Stimulated activated CD4-positive, alpha-beta T cell treated with anti-CD3 and anti-CD28 coated beads, Interleukin-15, amount 100 ng/mL, for 48 hours (primary cell): ENCODE measurements at regions not wholly inside any gene's neighbourhood (a gene's known extent, or its start where the extent isn't known, plus 50 kb on each side); places are given as distances from the start of the nearest gene placed in this dataset.

ENCODE experiments used
- DNase-seq, 2 donors: peaks; one replicate each; pipeline ENCODE4 v3.0.0-alpha.2; 2020; ENCODE audit warnings: low read depth in 2 of 2

DNA sequence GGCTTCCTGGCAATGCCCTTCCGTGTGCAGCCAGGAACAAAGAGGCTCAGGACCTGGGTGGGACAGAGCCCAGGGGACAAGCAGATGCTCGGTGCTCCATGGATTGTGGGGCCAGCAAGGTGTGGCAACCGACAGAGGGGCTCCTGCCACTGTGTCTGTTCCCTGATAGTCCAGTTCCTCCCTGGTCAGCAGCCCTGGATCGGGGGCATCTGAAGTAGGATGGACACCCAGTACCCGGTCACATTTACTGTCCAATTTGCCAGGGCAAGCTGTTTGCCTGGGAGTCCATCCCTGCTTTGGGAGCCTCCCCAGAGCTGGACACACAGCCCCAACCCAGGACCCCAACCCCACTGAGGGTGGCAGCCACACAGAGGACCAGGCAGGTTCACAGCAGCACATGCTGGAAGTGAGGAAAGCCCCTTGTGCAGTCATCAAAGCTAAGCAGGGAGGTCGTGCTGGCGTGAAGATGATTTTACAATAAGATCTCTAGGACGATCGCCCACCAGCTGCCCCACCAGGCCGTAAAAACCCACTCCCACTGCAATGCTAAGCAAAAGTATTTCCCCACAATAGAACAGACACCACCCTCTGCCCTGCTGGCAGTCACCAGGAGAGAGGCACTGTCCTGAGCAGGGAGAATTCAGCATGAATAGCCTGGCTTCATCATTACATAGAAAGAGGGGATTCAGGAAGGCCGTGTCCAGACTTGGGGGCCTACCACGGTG lies 141.7 kb downstream of the NDUFA10 start:
- DNase-seq: no peak

DNA sequence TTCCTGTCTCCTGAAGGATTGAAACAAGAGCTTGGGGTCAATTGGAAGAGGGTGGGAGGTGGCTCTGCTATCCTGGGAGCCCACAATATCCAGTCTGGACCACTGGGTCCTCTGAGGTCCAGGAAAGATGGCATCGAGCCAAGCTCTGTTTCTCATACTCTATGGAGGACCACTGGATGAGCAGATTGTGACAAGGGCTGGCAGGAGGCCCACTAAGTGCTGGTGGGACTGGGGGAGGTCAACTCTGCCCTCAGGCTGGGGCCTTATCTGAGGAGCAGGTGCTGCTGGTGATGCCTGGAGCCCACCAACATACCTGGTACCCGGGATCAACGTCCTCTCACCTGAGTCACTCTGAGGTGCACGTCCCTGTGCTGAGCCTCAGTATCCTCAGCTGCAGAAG lies 142.4 kb downstream of the NDUFA10 start:
- no peak for DNase-seq

DNA sequence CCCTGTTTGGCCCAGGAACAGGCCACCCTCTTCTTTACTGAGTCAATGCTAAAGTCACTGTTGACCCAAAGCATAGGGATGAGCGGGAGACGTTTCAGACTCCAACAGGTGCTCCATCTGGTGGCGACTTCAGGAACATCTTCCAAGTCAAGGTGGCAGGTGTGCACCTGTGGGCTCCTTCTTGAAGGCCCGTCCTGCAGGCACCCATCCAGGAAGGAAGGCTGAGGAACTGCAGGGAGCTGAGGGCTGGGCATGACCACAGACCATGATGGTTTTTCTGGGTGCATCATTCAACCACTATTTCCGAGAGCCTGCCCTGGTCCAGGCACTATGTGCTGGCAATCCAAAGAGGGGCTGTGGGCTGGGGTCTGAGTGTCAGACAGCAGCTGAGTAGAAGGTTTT lies 142.8 kb downstream of the NDUFA10 start:
- peak in 1 of 2 donors; percentile 38 for DNase-seq

DNA sequence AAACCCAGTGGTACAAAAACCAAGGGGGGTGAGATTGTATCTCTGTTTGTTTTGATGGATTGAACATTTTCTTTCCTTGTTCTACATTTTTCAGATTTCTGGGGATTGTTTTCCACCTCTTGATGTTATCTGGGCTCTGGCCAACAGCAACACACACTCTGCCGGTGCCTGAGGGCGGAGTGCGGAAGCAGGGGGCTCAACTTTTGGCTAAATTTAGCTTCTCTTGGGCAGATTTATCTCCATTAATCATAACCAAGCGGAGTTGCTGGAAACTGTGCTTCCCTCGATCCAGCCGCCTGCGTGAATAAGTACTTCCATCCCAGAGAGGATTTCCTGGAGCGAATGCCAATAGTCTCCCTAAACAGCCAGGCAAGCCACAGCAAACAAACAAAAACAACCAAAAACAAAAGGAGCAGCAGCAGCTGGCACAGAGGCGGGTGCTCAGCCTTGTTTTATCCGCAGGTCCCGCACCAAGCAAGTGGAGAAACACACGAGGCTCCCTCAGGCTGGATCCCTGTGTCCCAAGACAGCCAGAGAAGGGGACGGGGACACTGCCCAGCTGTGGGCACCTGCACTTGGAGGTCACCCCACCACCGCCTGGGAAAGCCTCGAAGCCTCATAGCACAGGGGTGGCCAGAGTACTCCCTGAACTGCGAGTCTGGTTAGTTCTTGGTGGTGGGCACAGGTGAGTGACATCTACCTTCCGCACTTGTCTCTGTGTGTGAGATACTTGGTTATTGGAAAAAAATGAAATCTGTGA lies 143.4 kb downstream of the NDUFA10 start:
- no peak for DNase-seq

DNA sequence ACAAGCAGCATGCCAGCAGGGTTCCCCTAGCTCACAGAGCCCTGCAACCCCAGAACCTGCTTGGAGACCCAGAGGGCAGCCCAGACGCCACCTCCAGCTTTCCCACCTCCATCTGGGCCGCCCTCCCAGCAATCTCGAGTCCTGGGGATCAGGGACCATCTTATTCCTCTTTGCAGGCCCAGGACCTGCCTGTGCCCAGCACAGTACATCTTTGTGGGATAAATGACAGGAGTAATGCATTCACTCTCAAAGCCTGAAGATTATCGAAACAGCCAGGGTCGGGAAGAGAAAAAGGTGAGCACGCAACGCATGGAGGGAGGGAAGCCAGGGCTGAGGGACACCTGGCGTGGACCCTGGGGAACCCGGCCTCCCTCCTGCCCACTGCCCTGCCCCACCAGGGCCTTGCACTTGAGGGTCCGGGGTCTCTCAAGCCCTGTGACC lies 144.1 kb downstream of the NDUFA10 start:
- DNase-seq: no peak

DNA sequence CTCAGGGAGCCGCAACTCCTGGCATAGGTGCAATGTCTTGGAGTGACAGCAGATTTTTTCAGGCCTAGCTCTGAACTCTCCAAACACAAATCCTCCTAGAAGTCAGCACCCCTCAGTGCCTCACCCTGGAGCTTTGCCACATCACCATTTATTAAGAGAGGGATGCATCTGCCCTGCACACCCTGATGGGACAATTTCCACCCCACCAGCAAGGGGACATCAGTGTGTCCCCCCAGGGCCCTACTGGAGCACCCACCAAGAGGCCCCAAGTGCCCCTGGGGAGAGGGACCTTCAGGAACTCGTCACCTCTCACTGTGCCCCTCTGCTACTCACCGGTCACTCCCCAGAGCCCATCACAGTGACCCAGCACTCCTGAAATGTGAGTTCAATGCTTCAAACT lies 144.7 kb downstream of the NDUFA10 start:
- DNase-seq: no peak

DNA sequence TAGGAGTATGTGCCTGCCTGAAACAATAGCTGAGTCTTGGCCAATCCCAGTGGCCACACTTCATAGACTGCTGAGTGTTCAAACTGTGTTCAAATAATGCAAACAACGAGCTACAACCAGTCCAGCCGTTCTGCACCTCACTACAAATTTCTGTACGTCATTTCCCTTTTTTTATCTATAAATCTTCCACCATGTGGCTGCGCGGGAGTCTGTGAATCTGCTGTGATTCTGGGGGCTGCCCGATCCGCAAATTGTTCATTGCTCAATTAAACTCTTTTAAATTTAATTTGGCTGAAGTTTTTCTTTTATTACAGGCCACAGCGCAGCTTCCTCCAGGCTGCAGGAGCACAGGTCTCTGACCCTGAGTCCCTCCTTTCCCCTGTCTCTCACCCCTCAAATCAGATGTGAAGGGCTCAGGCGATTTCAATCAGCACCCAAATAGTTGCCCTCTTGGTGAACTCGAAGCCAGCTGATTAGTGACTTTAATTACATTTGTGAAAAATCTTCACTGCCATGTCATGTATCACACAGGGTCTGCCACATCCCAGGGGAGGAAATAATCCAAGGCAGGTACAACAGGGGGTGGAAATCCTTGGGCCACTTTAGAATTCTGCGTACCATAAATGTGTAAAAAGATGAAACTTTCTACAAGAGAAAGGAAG lies 145.6 kb downstream of the NDUFA10 start:
- DNase-seq: no peak

DNA sequence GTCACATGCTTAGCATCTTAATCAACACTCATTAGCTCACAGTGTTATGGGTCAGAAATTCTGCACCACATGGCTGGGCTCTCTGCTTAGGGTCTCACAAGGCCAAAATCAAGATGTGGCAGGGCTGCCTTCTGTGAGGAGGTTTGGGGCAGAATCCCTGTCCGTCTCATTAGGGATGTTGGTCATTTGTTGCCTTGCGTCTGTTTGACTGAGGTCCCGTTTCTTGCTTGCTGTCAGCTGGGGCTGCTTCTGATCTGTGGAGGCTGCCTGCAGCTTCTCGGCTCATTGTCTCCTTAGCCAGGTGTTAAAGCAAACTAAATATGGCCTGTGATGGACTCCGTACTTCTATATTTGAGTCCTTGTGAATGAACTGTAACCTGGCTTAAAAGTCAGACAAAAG lies 146.5 kb downstream of the NDUFA10 start:
- no peak for DNase-seq

DNA sequence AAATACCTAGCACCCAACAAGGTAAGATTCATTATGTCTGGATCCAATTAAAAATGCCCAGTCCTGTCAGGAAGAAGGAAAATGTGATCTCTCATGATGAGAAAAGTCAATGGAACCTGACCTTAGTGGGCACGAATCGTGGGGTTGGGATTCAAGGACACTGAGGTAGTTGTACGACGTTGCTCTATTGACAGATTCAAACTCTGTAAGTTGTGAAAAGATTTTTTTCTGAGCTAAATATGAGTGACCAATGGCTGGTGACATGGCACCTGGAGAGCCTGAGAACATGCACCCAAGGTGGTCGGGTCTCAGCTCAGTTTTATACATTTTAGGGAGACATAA lies 148.2 kb downstream of the NDUFA10 start:
- no peak for DNase-seq

DNA sequence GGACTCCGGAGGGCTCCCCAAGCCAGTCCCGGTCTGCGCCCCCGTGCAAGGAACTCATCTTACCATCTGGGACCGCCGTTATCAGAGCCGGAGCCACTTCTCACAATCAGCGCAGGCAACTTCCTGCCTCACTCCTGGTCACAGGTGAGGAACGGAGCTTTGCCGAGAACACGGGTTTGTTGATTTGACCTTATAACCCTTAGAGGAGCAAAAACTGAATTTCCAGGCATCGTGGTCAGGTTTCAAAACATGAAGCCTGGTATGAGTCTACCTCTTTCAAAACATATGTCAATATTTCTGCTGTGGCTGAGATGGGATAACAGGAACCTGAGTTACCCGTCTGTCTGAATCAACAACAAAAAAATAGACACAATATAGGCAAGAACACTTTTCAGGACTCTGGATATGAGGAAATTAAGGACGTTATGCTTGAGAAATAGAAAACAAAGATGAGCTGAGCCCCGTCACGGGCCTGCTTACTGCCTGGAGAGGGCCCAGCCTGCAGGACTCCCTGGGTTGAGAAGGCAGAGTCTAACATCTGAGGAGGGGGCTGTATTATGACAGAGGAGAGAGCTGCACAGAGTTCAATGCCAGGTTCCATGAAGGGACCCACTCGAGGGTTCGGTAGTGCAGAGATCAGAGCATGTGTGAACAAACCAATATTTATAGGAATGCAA lies 148.7 kb downstream of the NDUFA10 start:
- no peak for DNase-seq

DNA sequence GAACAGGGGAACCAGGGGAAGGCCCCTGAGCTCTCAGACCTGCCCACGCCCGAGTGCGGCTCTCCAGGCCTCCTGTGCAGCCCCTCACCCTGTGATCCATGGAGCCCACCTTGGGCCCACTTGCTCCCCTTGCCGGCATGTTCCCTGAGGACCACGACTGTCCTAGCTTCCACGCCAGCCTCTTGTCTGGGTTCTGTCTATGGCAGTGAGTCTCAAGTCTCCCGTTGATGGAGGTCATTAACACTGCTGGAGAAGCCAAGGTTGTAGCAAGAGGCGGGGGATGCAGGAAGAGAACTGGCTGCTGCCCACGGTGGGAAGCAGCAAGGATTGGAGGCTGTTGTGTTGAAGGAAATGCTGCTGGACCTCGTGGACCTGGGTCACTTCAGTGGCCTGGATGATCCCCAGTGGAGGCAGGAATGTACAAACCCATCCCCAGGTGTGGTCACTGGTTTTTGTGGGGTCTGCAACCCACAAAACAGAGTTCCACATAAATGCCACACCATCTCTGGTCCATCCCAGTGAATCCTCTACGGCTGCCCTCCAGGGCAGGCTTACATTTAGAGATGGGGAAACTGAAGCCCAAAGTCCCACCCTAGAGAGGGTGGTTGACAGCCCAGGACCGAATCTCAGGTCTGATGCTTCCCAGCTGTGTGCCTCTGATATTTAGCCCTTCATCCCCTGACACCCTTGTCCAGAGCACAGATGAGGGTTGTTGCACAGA lies 150.3 kb downstream of the NDUFA10 start:
- no peak for DNase-seq

DNA sequence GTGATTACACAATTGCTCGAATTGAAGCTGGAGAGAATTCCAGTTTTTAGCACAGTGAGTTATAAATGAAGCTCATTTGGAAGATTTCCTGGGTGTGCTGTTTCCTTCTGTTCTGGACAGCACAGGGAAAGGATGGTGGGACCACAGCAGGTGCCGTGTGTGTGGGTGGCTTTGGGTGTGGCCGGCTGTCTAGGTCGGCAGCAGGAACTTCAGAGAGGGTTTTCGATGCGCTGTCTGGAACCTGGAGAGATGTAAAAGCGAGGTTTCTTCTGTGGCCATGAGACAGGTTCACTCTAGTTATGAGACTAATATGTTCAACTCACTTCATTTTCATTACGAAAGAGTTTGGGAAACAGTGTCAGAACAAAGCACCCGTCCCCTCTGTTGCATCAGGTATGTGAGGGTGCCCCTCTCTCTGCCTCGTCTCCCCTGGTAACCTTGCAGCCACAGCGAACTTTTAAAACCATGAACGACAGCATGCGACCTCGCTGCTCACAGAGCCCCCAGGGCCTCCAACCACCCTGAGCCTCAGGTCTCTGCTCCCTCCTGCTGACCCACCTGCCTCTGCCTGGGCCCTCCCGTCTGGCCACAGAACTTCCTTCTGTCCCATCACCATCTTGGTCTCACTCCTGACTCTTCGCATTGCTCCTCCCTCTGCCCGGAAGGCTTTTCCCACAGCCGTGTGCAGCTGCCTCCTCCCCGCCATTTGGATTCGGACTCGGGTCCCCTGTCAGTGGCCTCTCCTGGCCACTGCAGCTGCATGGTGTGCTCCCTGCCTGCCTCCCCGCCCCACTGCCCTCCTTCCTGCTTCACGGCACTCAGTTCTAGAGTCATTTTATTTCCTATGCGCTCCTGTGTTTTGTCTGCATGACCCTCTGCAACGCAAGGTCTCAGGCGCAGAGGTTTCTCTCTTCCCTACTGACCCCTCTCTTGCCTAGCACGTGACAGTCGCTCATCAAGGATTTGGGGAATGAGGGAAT lies 151.2 kb downstream of the NDUFA10 start:
- no peak for DNase-seq

DNA sequence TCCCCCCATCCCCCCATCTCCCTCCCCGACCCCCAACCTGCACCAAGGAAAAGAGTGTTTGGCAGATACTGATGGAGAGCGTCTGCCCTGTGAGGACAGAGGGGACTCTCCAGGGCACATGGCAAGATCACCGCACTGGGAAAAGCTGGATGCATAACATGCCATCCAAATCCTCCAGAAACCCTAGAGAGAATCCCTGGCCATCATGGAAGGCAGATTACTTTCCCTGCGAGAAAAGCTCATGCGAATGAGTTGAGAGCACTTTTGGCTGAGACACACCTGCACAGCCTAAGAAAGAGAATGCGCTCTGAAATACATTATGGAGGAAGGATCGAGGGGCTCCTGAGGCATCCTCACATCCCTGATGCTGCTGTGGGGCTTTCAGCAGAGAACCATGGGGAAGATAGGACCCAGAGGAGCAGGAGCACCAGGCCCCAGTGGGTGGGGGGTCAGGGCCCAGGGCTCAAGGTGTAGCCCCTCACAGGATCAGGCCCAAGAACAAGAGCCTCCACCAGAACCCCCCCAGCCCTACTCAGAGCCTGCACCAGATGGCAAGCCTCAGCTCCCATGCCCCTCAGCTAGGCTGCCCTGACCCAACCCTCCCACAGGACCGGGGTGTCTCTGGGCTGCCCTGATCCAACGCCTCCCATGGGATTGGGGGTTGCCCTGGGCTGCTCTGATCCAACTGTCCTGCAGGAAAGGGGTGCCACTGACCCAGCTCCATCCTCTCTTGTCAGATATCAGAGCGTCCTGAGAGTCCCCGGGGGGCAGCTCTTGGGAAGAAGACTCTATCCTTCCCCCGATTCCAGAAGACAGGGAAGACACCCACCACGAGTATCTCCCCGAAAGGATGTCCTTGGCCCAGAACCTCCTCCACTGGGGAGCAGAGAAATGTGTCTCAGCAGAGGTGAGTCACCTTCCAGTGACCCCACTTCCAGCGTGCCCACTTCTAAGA lies 153.4 kb downstream of the NDUFA10 start:
- no peak for DNase-seq

DNA sequence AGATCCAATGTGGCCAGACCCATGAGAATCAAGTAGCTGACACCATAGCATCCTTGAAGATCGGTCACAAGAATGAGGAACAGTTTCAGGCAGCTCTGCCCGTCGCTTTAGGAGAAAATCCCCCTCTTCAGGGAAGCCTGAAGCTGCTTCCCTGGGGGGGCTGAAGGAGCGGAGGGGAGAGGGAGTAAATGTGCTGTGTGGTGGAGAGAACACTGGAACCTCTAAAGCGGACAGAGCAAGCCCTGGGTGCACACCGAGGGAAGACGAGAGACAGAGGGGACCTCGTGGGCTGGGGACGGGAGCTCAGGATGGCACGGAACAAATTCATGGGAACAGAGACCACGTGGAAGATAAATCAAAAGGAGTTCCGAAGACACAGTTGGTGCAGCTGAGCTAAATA lies 154.3 kb downstream of the NDUFA10 start:
- DNase-seq: no peak

DNA sequence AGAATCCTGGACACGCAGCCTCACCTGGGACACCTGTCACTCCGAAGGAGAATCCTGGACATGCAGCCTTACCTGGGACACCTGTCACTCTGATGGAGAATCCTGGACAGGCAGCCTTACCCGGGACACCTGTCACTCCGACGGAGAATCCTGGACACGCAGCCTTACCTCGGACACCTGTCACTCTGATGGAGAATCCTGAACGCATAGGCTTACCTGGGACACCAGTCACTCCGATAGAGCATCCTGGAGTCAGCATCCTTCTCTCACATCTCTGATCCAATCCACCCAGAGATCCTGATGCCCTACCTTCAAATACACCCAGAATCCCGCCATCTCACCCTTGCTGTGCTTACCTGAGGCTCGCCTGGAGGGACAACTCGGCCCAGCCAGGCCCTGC lies 154.9 kb downstream of the NDUFA10 start:
- no peak for DNase-seq

DNA sequence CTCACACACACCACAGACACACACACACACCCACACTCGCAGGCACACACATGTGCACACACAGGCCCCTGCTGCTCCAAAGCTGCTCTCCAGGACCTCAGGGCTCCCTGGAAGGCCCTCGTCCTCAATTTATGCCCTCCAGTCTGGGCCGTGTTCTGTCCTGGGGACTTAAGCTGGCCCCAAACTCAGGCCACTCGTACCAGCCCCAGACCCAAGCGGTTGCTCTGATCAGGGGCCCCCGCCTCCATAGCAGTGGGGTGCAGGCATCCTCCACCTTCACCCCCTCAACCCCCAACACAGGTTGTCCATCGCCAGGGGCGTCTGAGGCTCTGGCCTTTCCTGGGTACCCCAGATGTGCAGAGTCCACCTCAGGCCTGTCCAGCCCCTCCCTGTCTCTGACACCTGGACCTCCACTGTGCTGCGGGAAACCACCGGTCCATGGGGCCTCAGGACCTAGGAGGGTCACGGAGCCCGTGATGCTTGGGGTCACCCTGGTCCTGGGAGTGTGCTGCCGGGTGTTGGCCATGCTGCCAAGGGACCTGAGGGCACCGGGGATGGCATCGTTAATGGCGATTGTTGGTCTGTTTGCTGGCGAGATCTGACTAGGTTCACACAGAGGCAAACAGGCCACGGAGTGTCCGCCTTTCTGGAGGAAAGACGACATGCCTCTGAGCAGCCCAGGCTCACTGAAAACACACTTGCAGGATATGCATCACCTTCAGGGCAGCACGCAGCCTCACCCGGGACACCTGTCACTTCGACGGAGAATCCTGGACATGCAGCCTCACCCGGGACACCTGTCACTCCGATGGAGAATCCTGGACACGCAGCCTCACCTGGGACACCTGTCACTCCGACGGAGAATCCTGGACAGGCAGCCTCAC lies 155.6 kb downstream of the NDUFA10 start:
- DNase-seq: no peak

DNA sequence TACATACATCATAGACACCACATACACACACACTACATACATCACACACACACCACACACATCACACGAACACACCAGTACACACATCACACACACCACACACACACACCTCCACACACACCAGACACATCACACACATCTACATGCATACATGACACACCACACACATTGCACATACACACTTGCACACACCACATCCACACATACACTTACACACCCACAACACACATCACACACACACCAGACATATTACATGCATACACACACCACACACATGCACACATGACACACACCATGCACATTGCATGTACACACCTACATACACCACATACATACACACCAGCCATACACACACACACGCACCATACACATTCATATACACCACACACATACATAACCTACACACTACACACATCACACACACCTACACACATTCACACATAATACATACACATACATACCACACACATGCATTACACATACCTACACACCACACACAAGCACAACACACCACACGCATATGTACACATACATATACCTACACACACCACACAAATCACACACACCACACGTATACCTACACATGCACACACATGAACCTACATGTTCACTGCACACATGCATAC lies 156.5 kb downstream of the NDUFA10 start:
- no peak for DNase-seq

DNA sequence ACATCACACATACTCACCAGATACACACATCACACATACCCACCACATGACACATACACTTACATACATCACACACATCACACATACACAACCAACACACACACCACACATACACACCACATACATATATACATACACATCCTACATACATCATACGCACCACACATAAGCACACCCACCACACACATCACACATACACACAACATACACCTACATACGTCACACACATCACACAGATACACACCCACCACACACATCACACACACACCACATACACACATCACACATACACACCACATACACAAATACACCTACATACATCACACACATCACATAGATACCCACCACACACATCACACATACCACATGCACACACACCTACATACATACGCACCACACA lies 158.4 kb downstream of the NDUFA10 start:
- no peak for DNase-seq
